HG03520 (cell line): ENCODE measurements at regions not wholly inside any gene's neighbourhood (a gene's known extent, or its start where the extent isn't known, plus 50 kb on each side); places are given as distances from the start of the nearest gene placed in this dataset.
"Not testable (repeated sequence)": the region's sequence is repeated elsewhere in the genome, so short reads cannot be mapped to it uniquely, and the experiment has no call there.

Source experiments
- ATAC-seq: cut with Tn5 transposase; IDR thresholded peaks from one replicate; pipeline ENCODE4 v1.9.1; 2021; ENCODE audit warnings: mild to moderate bottlenecking, moderate library complexity; ENCODE audit not compliant: unreplicated experiment

GRCh38 chr2:52345082-52345481 is 1313.2 kb upstream of the NRXN1 start:
- ATAC-seq, result no peak

GRCh38 chr2:52343706-52344266 is 1311.9 kb upstream of the NRXN1 start:
- ATAC-seq, result no peak

GRCh38 chr2:52343010-52343409 is 1311.1 kb upstream of the NRXN1 start:
- ATAC-seq, result no peak

GRCh38 chr2:52342458-52342857 is 1310.5 kb upstream of the NRXN1 start:
- ATAC-seq, result no peak

GRCh38 chr2:52341732-52342131 is 1309.8 kb upstream of the NRXN1 start:
- no peak for ATAC-seq

- ATAC-seq, result no peak
Observed at GRCh38 chr2:52340171-52340570, 1308.2 kb upstream of the NRXN1 start.

- not testable (repeated sequence) for ATAC-seq
Observed at GRCh38 chr2:52337786-52338185, 1305.9 kb upstream of the NRXN1 start.

GRCh38 chr2:52336951-52337350 is 1305.0 kb upstream of the NRXN1 start:
- no peak for ATAC-seq

GRCh38 chr2:52335727-52336126 is 1303.8 kb upstream of the NRXN1 start:
- ATAC-seq, result no peak

- no peak for ATAC-seq
Observed at GRCh38 chr2:52334185-52334584, 1302.3 kb upstream of the NRXN1 start.

GRCh38 chr2:52327641-52328040 is 1295.7 kb upstream of the NRXN1 start:
- ATAC-seq, result no peak

- no peak for ATAC-seq
Observed at GRCh38 chr2:52314231-52314630, 1282.3 kb upstream of the NRXN1 start.

GRCh38 chr2:52312486-52312885 is 1280.6 kb upstream of the NRXN1 start:
- ATAC-seq, result no peak

- no peak for ATAC-seq
Observed at GRCh38 chr2:52311862-52312261, 1279.9 kb upstream of the NRXN1 start.

GRCh38 chr2:52308156-52308555 is 1276.2 kb upstream of the NRXN1 start:
- no peak for ATAC-seq

- no peak for ATAC-seq
Observed at GRCh38 chr2:52294628-52295027, 1262.7 kb upstream of the NRXN1 start.

GRCh38 chr2:52292801-52293200 is 1260.9 kb upstream of the NRXN1 start:
- no peak for ATAC-seq

- ATAC-seq, result no peak
Observed at GRCh38 chr2:52289741-52290140, 1257.8 kb upstream of the NRXN1 start.

GRCh38 chr2:52288596-52288995 is 1256.7 kb upstream of the NRXN1 start:
- no peak for ATAC-seq

GRCh38 chr2:52269696-52270485 is 1238.0 kb upstream of the NRXN1 start:
- no peak for ATAC-seq

GRCh38 chr2:52264911-52265310 is 1233.0 kb upstream of the NRXN1 start:
- no peak for ATAC-seq

GRCh38 chr2:52264488-52264887 is 1232.6 kb upstream of the NRXN1 start:
- ATAC-seq, result no peak

GRCh38 chr2:52260904-52261303 is 1229.0 kb upstream of the NRXN1 start:
- ATAC-seq, result no peak
